ENCODE measurements at regions not wholly inside any gene's neighbourhood (a gene's known extent, or its start where the extent isn't known, plus 50 kb on each side); places are given as distances from the start of the nearest gene placed in this dataset.

DNA sequence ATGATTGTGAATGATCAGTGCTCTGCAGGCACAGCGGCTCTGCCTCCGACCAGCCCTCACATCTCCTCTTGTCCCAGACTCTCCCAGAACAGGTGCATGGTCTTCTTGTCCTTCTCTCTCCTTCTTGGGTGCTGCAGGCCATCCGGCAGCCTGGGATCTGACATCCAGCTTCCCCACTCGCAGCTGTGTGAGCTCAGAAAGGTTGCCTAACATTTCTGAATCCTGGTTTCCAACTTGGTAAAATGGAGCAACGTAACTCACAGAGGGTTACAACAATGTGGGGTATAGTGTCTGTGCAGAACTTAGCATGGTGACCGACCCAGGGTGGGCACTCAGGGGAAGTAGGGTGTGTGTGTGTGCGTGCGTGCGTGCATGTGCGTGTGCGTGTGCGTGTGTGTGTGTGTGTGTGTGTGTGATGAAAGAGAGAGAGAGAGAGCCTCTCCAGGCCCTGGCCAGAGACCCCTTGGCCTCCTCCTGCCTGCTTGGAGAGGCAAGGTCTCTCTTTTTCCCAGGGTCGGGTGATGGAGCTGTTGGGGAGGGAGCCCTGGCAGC is 110.1 kb downstream of the SNX5 start:
- DNase-seq (ENCODE audit: low read depth) = no peak

DNA sequence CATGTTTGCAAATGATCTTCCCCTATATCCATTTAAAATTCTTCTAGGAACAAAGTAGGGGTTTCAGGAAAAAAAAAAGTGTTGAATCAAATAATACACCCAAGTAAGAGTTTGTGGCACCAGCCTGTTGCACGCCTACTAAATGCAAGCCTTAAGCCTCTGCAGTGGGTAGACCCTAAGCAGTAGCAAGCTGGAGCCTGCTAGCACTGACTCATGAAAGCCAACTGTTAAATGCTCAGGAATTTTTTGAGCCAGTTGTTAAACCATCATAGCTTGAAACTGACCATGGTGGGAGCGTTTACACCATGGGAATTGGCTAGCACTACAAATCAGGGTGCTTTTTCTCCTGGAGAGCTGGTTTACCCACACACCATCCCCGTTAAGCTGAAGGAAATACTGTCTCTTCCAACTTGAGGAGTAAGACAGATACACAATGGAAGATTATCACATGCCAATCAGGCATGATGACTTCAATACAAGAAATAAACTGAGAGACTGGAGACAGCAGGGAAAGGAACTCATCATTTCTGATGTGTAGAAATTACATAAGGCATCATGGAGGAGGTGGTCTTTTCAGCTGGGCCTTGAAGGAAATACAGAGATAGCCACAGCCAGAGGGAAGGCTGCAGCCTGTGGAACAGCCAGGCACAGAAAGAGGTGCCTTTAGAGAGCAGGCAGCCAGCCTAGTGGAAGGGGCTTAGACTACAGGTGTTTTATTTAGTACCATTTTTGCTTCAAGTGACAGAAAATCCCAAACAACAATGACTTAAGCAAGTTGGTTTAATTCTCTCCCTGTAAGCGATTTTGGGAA is 110.8 kb downstream of the SNX5 start:
- no peak for DNase-seq (ENCODE audit: low read depth)

DNA sequence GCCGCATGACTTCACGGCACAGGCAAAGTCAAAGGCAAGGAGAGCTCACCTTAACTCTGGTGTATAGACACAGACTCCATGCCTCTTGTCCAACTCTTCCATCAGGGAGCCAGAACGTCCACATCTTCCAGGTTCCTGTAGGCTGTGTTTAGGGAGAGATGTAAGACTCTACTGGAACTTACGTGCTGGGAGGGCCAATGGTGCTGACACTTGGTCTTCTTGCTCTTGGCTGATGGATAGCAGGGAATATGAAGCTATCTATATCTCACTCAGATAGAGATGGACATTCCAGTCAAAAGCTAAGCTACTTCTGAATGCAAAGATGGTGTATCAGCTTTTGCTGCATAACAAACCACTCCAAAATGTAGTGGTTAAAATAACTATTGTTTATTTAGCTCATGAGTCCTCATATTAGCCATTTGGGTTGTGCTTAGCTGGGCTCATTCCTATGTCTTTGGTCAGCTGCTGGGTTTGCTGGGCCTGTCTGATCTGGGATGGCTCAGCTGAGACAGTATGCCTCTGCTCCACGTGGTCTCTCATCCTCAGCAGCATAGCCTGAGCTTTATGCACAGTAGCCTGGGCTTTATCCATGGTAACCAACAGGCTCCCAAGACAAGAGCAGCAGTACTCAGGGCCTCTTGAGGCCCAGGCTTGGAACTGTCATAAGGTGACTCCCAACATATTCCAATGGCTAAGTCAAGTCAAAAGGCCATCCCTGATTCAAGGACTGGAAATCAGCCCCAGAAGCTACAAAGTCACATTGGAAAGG is 111.6 kb downstream of the SNX5 start:
- DNase-seq (ENCODE audit: low read depth) = no peak

DNA sequence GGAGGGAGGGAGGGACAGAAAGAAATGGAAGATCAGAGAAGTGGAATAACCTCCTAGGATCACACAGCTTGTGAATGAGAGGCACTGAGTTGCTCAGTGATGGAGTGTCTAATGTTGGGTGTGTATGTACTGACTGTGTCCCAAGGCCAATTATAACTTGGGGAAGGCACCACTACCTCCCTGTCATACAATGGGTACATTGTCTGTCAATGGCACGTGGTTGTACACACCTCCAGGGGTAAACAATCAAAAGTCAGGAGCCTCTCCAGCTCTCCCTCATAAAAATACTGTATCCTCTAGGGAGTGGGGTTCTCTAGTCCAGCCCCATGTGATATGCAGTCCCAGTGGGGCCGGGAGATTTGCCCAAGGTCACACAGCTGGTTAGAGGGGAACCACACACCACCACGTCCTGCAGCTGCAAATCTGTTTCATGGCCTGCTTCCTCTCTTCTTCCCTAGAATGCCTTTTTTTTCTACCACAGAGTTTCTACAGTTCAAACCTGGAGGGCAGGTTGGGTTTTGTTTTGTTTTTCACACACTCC is 112.5 kb downstream of the SNX5 start:
- peak; percentile 62 for DNase-seq (ENCODE audit: low read depth)

DNA sequence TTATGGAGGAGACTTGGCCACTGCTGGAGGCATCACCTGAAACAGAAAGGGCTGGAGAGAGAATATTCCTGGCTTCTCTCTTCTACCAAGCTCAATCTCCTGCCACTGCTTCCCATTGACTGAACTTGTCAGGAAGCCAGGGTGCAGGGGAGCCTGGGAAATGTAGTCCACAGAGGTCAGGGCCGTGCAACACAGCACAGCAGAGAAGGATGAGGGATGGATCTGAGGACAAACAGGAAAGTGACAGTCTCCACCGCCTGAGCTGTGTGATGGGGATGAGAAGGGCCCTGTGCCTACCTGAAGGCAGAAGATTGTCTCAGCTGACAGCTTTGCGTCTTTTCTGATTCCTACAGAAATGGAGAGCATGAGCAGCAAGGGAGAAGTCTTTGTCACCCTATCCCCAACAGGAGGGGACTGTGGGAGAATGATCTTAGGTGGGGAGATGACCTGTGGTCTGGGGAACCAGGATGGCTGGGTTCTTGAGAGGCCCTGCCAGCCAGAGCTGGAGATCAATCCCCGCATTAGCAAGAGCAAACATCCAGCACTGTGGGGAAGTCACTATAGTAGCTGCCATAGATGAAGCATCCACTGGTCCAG is 114.2 kb downstream of the SNX5 start:
- DNase-seq (ENCODE audit: low read depth) = peak; percentile 43

DNA sequence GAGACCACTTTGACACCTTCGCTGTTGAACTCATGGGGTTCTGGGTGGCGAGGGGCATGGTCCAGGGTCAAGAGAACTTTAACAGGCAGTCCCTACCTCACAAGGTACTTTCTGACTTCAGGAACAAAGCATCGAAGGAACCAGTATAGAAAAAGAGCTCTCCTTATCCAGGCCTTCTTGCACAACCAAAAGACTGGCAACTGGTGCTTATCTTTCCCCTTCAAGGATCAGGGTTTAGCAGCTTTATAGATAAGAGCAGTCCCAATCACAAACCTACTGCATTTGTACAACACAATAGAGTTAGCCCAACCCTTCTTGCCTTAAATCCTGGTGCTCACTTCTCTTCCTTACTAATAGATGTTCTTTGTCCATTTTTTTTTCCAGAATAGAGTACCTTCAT is 116.3 kb downstream of the SNX5 start:
- DNase-seq (ENCODE audit: low read depth) = no peak

DNA sequence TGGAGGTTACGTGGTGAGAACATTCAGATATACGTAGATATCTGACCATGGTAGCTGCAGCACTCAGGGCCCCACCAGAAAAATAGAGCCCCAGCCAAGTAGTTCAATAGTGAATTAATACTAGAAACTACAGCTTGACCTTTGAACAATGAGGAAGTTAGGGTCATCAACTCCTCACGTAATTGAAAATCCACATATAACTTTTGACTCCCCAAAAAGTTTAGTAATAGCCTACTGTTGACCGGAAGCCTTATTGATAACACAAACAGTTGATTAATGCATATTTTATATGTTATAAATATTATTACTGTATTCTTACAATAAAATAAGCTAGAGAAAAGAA is 117.9 kb downstream of the SNX5 start:
- DNase-seq (ENCODE audit: low read depth) = no peak

DNA sequence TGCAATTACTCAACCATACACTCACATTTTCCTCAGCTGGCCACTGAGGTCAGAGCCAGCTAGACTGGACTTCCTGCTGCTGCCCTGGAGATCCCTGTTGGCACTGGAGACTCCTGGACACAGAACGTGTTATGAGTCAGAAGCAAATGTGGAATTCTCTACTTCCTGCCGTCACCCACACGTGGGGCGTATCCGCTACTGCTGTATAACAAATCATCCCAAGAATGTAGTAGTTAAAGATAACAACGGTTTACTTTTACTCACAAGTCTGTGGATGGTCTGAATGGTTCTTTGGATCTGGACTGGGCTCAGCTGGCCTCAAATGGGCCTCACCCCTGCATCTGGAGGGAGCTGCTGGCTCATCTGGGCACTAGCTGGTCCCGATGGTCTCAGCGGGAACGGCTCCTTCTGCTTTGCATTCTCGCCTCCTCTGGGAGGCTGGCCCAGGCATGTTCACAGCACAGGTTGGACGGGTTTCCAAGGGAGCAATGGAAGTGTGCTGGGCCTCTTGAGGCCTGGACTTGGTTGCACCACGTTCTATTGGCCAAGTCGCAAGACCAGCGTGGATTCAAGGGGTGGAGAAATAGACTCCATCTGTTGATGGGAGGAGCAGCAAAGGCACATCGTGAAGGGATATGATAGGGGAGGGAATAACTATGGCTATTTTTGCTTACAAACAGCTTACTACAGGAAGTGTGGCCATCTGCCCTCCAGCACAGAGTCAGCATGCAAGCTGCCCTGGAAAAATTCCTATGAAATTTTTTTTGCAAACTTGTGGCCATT is 118.5 kb downstream of the SNX5 start:
- peak; percentile 99 for DNase-seq (ENCODE audit: low read depth)

DNA sequence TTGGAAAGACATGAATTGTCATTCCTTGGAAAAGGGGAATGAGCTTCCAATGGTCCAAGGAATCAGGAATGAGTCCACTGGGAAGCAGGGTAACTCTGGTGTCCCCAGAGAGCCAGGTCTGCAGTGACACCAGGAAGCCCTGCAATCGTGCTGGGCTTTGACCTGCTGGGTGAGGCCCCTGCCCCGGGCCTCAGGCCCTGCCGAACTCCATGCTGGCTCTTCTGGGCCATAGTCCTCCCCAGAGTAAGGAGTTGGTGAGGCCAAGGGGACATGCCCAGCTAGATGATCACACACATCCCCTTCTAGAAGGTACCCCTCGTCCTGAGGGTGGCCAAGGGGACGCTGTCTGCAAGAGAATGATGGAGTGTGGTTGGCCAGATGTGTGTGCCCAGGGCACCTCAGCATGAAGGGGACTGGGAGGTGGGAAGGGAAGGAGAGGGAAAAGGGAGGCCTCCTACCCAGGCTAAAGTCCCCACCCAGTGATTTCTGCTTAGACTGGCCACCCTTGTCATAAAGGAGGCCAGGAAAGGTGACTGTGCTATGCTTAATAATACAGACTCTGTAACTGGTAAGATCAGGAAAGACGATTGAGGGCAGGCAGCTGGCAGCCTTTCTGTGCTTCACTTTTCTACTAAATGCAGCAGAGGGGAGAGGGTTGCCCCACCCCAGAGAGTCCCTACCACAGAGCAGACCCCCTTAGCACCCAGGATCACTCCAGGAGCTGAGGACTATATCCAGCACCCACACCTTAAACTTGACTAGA is 119.3 kb downstream of the SNX5 start:
- DNase-seq (ENCODE audit: low read depth) = no peak

DNA sequence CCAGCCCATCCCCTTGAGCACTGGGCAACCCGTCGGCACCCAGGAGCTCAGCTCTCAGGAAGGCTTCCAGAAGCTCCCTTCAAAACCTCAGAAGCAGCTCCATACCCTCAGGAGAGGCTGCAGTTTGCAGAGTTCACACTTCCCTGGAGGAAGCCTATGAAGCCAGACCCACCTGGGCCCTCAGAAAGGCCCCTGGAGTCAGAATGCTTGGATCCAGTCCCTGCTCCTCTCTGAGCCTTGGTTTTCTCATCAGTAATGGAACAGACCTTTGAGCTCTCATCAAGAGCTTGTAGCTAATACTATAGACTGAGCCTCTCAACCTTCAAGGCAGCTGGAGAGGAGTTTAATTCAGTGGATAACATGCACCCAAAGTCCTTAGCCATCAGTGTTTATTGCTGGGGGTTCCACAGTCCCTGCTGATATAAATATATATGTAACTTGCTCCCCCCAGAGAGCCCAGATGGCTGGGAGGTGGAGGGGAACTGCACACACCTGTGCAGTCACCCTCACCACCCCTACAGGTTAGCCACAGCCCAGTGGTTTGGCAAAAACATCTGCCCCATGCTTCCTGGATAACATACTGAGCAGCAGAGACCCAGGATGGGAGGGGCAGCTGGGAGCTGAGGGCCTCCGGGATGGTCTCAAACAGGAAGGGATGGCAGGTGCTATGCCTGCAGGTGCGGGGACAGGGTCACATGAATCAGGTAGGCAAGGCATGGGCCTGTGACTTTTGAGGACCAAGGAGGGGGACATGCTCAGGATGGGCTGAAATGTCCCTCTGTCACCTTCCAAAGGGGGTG is 120.1 kb downstream of the SNX5 start:
- DNase-seq (ENCODE audit: low read depth) = no peak

DNA sequence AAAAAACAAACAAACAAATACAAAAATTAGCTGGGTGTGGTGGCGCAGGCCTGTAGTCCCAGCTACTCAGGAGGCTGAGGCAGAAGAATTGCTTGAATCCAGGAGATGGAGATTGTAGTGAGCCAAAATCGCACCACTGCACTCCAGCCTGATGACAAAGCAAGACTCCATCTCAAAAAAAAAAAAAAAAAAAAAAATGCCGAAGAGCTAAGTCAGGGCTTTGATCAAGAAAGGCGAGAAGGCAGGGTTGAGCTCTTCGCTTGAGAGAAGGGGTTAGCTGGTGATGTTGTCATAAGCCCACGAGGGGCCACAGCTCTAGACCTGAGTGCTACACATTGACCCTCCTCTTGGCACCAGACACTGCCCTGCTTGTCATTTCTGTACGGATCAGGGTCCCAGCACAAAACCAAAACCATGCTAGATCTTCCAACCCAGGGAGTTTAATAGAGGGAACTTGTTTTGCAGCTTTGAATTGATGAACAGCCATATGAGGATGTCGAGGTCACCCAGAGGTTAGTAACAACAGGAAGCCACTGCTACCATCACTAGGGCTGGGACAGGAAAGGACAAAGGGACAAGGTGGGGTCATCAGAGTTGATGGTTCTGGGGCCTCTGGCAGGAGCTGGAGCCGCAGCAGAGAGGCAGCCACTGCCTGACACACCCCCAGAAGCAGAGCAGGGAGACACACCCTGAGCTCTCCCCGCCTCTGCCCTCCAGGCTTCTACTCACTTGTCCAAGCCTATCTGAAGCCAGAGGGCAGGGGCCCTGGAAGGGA is 122.7 kb downstream of the SNX5 start:
- DNase-seq (ENCODE audit: low read depth) = no peak

DNA sequence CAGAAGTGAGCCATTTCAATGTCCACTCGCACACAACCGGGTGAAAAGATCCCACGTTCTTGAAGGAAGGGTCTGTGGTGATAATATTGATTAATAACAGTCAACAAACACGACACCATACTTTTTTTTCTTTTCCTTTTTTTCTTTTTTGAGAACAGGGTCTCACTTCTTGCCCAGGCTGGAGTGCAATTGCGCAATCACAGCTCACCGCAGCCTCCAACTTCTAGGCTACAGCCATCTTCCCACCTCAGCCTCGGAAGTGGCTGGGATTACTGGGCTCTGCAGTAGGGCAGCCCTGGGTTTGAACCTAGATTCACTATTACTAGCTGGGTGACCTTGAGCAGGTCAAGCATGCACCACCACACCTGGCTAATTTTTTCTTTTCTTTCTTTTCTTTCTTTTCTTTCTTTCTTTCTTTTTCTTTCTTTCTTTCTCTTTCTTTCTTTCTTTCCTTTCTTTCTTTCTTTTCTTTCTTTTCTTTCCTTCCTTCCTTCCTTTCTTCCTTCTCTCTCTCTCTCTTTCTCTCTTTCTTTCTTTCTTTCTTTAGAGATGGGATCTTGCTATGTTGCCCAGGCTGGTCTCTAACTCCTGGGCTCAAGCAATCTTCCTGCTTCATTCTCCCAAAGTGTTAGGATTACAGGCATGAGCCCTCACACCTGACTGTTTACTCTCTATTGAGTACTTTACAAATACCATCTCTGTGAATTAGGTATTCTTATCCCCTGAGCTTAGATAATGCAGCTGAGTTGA is 123.9 kb downstream of the SNX5 start:
- no peak for DNase-seq (ENCODE audit: low read depth)

DNA sequence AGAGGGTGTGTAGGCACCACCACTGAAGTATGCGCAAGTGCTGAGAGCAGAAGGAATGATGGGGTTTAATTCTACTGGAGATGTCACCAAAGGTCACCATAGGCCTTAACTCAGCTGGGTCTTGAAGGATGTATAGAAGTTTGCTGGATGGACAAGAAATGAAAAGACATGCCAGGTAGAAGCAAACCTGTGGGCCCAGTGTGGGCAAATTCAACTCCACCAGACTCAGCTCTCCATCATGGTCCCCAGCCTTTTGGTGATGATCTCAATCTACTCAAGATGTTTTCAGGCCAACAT is 124.5 kb downstream of the SNX5 start:
- no peak for DNase-seq (ENCODE audit: low read depth)

DNA sequence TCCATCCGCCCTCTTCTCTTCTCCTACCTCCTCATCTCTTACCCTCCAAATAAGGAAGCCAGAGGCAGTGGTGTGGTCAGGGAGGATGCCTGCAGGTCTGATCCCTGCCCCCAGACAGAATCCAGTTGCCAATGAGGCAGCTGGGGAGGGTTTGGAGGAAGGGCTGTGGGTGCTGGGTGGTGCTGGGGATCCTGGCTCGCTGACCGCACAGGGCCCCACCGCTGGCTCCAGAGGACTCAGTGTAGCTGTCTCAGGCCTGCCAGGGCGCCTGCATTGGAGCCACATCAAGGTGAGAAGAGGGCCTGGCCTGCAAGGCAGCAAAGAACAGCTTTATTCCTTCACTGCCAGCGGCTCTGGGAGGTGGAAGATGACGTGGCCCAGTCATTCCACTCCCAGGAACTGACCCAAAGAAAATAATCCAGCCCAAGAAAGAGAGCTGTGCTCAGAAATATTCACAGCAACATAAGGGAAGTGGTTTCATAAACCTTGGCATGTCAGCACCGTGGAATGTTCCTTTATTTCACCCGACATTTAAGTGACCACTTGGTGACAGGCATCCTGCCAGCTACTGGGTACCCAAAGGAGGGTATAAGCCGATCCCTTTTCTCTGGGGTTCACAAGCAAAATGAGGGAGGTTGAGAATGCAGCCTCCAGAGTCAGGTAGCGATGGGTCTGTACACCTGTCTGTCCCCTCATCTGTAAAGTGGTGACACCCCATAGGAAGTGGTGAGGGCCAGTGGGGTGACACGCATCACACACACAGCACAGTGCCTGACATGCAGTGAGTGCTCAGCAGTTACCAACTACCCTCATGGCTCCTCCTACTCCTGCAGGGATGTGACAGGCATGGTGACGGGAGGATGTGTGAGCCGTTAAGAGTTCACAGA is 125.1 kb downstream of the SNX5 start:
- DNase-seq (ENCODE audit: low read depth) = peak; percentile 100

DNA sequence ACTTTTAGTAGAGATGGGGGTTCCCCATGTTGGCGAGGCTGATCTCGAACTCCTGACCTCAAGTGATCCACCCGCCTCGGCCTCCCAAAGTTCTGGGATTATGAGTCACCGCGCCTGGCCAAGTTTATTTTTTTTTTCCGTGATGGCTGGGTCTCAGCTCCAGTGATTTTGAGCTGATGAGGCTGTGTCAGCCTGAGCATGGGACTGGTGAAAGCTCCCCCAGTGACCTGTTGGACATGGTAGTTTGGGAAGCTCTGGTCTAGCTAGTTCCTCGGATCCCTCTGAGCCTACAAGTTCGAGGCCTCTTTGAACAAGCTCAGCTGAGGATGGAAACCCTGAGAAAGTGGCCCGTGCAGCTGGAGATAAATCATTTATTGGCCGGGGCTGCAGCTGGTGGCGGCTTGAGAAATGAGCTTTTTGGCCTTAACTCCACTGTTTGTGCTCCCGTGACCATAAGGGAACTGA is 126.8 kb downstream of the SNX5 start:
- peak; percentile 41 for DNase-seq (ENCODE audit: low read depth)

DNA sequence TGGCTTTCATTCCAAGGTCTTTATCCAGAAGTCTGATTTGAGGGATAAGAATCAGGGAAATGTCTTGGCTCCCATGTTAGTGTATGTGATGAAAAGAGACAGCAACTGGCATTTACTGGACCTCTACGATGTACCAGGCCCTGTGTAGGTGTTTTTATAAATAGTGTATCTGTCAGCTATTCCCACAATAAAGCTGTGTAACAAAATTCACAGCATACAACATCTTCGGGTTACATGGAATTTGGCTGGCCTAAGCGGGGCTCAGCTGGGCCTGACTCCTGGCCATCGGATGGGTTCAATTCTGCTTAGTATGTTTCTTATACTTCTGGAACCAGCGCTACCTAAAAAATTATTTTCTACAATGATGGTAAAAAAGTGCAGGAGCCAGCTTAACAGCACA is 128.2 kb downstream of the SNX5 start:
- no peak for DNase-seq (ENCODE audit: low read depth)

DNA sequence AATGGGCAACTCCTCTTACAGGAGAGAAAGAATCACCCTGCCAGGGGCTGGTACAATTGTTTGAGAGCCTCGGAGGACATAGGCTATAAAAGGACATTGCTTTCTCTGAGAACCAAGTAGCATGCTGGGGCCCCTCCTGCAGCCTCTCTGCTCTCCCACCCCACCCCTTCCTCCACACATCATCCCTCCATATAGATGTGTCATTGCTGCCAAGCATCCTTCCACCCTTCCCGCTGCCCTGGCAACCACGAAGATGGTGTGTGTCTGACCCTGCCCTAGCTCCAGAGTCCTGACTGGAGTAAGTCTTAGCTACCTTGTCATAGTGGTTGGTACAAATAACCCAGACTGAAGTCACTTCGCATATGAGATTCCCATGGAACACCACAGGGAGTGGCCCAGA is 129.7 kb downstream of the SNX5 start:
- DNase-seq (ENCODE audit: low read depth) = peak; percentile 47
